ENCODE measurements at regions not wholly inside any gene's neighbourhood (a gene's known extent, or its start where the extent isn't known, plus 50 kb on each side); places are given as distances from the start of the nearest gene placed in this dataset.

GRCh38 chr6:23409531-23409930, 716.5 kb upstream of the NRSN1 start:
- BruUV-seq (replicated peaks): no TSS peak
- WGBS, 2 experiments (ENCODE audit: extremely low coverage in 2 of 2, insufficient read length in 1 of 2): no CpG with 5 or more reads among the region's 7 CpGs
- CTCF ChIA-PET: interaction anchor here (0.7 kb wide), 1 partner anchor 359 kb away, joined by 5 read pairs; no protein-coding TSS in a partner anchor

More at GRCh38 chr6:23409531-23409930, 716.5 kb upstream of the NRSN1 start:
- H3K9me1 ChIP-seq (ENCODE audit: insufficient read depth, low read length): peaks cover 4% of the 10 kb centered on the region
- no peak overlapping the region for H2AK9ac ChIP-seq (replicated peaks; ENCODE audit: low read depth, low read length, poor library complexity)
- POLR2A ChIA-PET (ENCODE audit: unreplicated experiment): no interaction called here
- no peak overlapping the region for H3K4me3 ChIP-seq (ENCODE audit: insufficient read depth, low read depth, low read length)
- no peak overlapping the region for H3K9ac ChIP-seq (ENCODE audit: low read depth, low read length)
- H3K23ac ChIP-seq (ENCODE audit: low read depth, low read length): no peak overlapping the region
- H3K4ac ChIP-seq (ENCODE audit: low read depth, low read length): no peak overlapping the region
- H3K27ac ChIP-seq (ENCODE audit: insufficient read depth, low read length): no peak overlapping the region
- H2AK5ac ChIP-seq (ENCODE audit: low read depth, low read length): no peak overlapping the region
- intact Hi-C loops (cut with micrococcal nuclease) (no loop called here), dilution Hi-C loops (cut with HindIII; ENCODE audit: low sequenced_read_pairs, unreplicated experiment) (no loop called here), in situ Hi-C loops (cut with MboI; ENCODE audit: low sequenced_read_pairs) (no loop called here)
- H2BK15ac ChIP-seq (ENCODE audit: low read depth, low read length): no peak overlapping the region
- H3K27me3 ChIP-seq (ENCODE audit: control insufficient read depth, insufficient read depth, low read length): no peaks in the 10 kb centered on the region
- TF ChIP-seq NFE2L2 (IDR thresholded peaks at IDR 0.05; ENCODE audit: low read depth, low read length): no peak
- TF ChIP-seq CHD1 (IDR thresholded peaks at IDR 0.05; ENCODE audit: low read depth, low read length): no peak
- no peak for TF ChIP-seq RAD21 (IDR thresholded peaks at IDR 0.05; ENCODE audit: low read length)
- no peak for TF ChIP-seq SMC3 (IDR thresholded peaks at IDR 0.05; ENCODE audit: low read depth, low read length)
- no peak for TF ChIP-seq ELK1 (IDR thresholded peaks at IDR 0.05; ENCODE audit: borderline replicate concordance, low read depth, low read length)
- TF ChIP-seq BHLHE40 (IDR thresholded peaks at IDR 0.05; ENCODE audit: low read depth, low read length): no peak
- TF ChIP-seq POLR2A (IDR thresholded peaks at IDR 0.05; ENCODE audit: low read depth, low read length): no peak
- no peak for TF ChIP-seq RFX5 (IDR thresholded peaks at IDR 0.05; ENCODE audit: low read depth, low read length)
- TF ChIP-seq MXI1 (IDR thresholded peaks at IDR 0.05; ENCODE audit: borderline replicate concordance, low read depth, low read length): no peak
- no peak for TF ChIP-seq MAFK (IDR thresholded peaks at IDR 0.05; ENCODE audit: low read depth, low read length)
- no peak for TF ChIP-seq CEBPB (IDR thresholded peaks at IDR 0.05; ENCODE audit: low read depth, low read length)
- no peak for TF ChIP-seq CTCF (conservative IDR thresholded peaks at IDR 0.05; ENCODE audit: low read depth, low read length)
- no peak for TF ChIP-seq USF2 (IDR thresholded peaks at IDR 0.05; ENCODE audit: low read depth, low read length)
- no peak for TF ChIP-seq MAZ (IDR thresholded peaks at IDR 0.05; ENCODE audit: borderline replicate concordance, low read depth, low read length)
- TF ChIP-seq RCOR1 (IDR thresholded peaks at IDR 0.05; ENCODE audit: insufficient replicate concordance, low read length): no peak
- TF ChIP-seq FOS (IDR thresholded peaks at IDR 0.05; ENCODE audit: low read depth, low read length): no peak
- H3K18ac ChIP-seq (ENCODE audit: low read depth, low read length): no peak overlapping the region
- no peak overlapping the region for H2BK20ac ChIP-seq (ENCODE audit: low read depth, low read length)
- H4K91ac ChIP-seq (ENCODE audit: insufficient read depth, low read depth, low read length): no peak overlapping the region
- DNase-seq (no peak), ATAC-seq (ENCODE audit: low read depth) (no peak)
- peaks cover 5% of the 10 kb centered on the region for H3K4me1 ChIP-seq (ENCODE audit: control insufficient read depth, insufficient read depth, low read length)
- no peak overlapping the region for H3K14ac ChIP-seq (replicated peaks; ENCODE audit: low read depth, low read length)
- H3K36me3 ChIP-seq (ENCODE audit: control insufficient read depth, insufficient read depth, low read length): no peaks in the 10 kb centered on the region
- H4K20me1 ChIP-seq (ENCODE audit: insufficient read depth, low read length): peaks cover 3% of the 10 kb centered on the region; the same call in 1 of the 2 replicates
- no peak overlapping the region for H2AFZ ChIP-seq (replicated peaks; ENCODE audit: low read length, poor library complexity)
- H3K9me3 ChIP-seq (ENCODE audit: control insufficient read depth, insufficient read depth, low read length): no peaks in the 10 kb centered on the region
- H3K79me1 ChIP-seq (ENCODE audit: low read depth in 1 of 2, low read length in 2 of 2): no peaks in the 10 kb centered on the region
- no peak overlapping the region for H4K5ac ChIP-seq (ENCODE audit: low read depth, low read length)
- H2BK5ac ChIP-seq (ENCODE audit: low read depth, low read length, poor library complexity, severe bottlenecking): no peak overlapping the region
- no peak overlapping the region for H2BK120ac ChIP-seq (ENCODE audit: low read depth, low read length)
- no peak overlapping the region for H3K56ac ChIP-seq (ENCODE audit: extremely low read depth, insufficient read depth, low read length)
- no peak overlapping the region for H4K8ac ChIP-seq (ENCODE audit: low read depth in 2 of 2, low read length in 2 of 2)
- no peak overlapping the region for H3K4me2 ChIP-seq (ENCODE audit: low read depth, low read length)
